GM12878 (cell line): ENCODE measurements at regions not wholly inside any gene's neighbourhood (a gene's known extent, or its start where the extent isn't known, plus 50 kb on each side); places are given as distances from the start of the nearest gene placed in this dataset.

ENCODE experiments used
- ATAC-seq: fragments of 200-7000 bp; cut with Tn5 transposase; 3 replicates; pipeline ENCODE4 v1.9.1; 2020; ENCODE audit warnings: mild to moderate bottlenecking, moderate library complexity
- BruUV-seq: library from RNA; stranded (reverse); fragments of 400-500 nt; replicated peaks from 2 replicates; lab custom pipeline; 2021; lab: Mats Ljungman, UMichigan
- CTCF ChIA-PET: fragments of 300-600 bp; sonication (Branson Sonifier 250); formaldehyde crosslinking; extraction: SDS; loops from one replicate; lab custom pipeline; 2021; ENCODE audit warnings: inconsistent platforms; lab: Yijun Ruan, JAX
- POLR2A ChIA-PET: fragments of 350-600 bp; formaldehyde crosslinking; extraction: SDS; loops from one replicate; lab custom pipeline; 2021; ENCODE audit warnings: inconsistent platforms; lab: Charles Lee
- RAD21 ChIA-PET: fragments of 300-600 bp; sonication (Branson Sonifier 250); formaldehyde crosslinking; loops from one replicate; lab custom pipeline; 2023; ENCODE audit warnings: antibody characterized with exemption; ENCODE audit not compliant: unreplicated experiment; lab: Charles Lee
- SMC1A ChIA-PET: fragments of 300-600 bp; sonication (Branson Sonifier 250); formaldehyde crosslinking; loops from one replicate; lab custom pipeline; 2023; ENCODE audit not compliant: unreplicated experiment, uncharacterized antibody; lab: Charles Lee
- DNase-seq: peaks from one replicate; pipeline ENCODE4 v3.0.0-alpha.2; 2011; ENCODE audit warnings: low read depth, low spot score
- FAIRE-seq: peaks from 3 replicates; lab custom pipeline; 2011; peaks lifted over from hg19 to GRCh38; lab: Jason Lieb, UNC
- H2AFZ ChIP-seq: 2 replicates; pipeline ENCODE4 v1.6.0; 2011; ENCODE audit warnings: low read depth, low read length, control low read depth; ENCODE audit not compliant: control insufficient read depth
- H3K27ac ChIP-seq: 2 replicates; pipeline ENCODE4 v1.5.1; 2011; ENCODE audit warnings: control low read depth; ENCODE audit not compliant: control insufficient read depth, insufficient read depth
- H3K27me3 ChIP-seq, 2 experiments: replicated peaks in 1 of 2; 2 replicates each; pipeline versions ENCODE4 v1.6.0 to v1.6.1; 2011; ENCODE audit warnings: low read length in 1 of 2; ENCODE audit not compliant: control insufficient read depth in 2 of 2, insufficient read depth in 2 of 2
- H3K36me3 ChIP-seq, 2 experiments: 2 replicates each; pipeline ENCODE4 v1.5.1; 2011; ENCODE audit warnings: low read length in 1 of 2; ENCODE audit not compliant: control insufficient read depth in 2 of 2, insufficient read depth in 2 of 2
- H3K4me1 ChIP-seq: 2 replicates; pipeline ENCODE4 v1.6.1; 2011; ENCODE audit warnings: mild to moderate bottlenecking, low read length, moderate library complexity, mixed read lengths; ENCODE audit not compliant: control insufficient read depth, insufficient read depth
- H3K4me2 ChIP-seq: 2 replicates; pipeline ENCODE4 v1.6.0; 2011; ENCODE audit warnings: control low read depth; ENCODE audit not compliant: control insufficient read depth, insufficient read depth
- H3K4me3 ChIP-seq: fragments of 200-600 bp; sonication (generic); 2 replicates; pipeline ENCODE4 v1.5.1; 2016
- H3K79me2 ChIP-seq: 2 replicates; pipeline ENCODE4 v1.6.0; 2011; ENCODE audit warnings: low read length; ENCODE audit not compliant: control insufficient read depth, insufficient read depth
- H3K9ac ChIP-seq: 2 replicates; pipeline ENCODE4 v1.8.0; 2011; ENCODE audit warnings: low read length, control low read depth, mixed read lengths; ENCODE audit not compliant: control insufficient read depth, insufficient read depth
- H3K9me3 ChIP-seq: replicated peaks from 3 replicates; pipeline ENCODE4 v1.5.1; 2011; ENCODE audit warnings: mild to moderate bottlenecking, low read length; ENCODE audit not compliant: control insufficient read depth, insufficient read depth
- H4K20me1 ChIP-seq: 2 replicates; pipeline ENCODE4 v1.6.0; 2011; ENCODE audit not compliant: control insufficient read depth, insufficient read depth
- EGR1 ChIP-seq, 2 experiments: IDR thresholded peaks; 1 replicate in 1 of 2; 2 replicates in 1 of 2; pipeline ENCODE4 v1.6.1; 2011 to 2012; ENCODE audit warnings: low read depth in 2 of 2, low read length in 2 of 2, borderline replicate concordance in 1 of 2, mild to moderate bottlenecking in 1 of 2, moderate library complexity in 1 of 2
- FOXM1 ChIP-seq: IDR thresholded peaks from 2 replicates; pipeline ENCODE4 v1.6.1; 2012; ENCODE audit warnings: low read depth, mild to moderate bottlenecking, inconsistent platforms, low read length, moderate library complexity
- HDAC6 ChIP-seq: fragments of 200-600 bp; sonication (generic); IDR thresholded peaks from one replicate; pipeline ENCODE4 v1.8.0; 2017; ENCODE audit warnings: antibody characterized with exemption; ENCODE audit not compliant: unreplicated experiment
- KDM1A ChIP-seq: fragments of 200-600 bp; sonication (generic); IDR thresholded peaks from 2 replicates; pipeline ENCODE4 v1.6.1; 2016; ENCODE audit warnings: borderline replicate concordance
- MTA3 ChIP-seq: IDR thresholded peaks from 2 replicates; pipeline ENCODE4 v1.6.1; 2012; ENCODE audit warnings: low read length, inconsistent platforms, borderline replicate concordance
- MYB ChIP-seq: fragments of 150-350 bp; IDR thresholded peaks from 2 replicates; pipeline ENCODE4 v1.6.1; 2014; ENCODE audit warnings: mild to moderate bottlenecking, low read depth, low read length, borderline replicate concordance
- NFYA ChIP-seq: IDR thresholded peaks from 2 replicates; pipeline ENCODE4 v1.6.1; 2011; ENCODE audit warnings: low read depth, mild to moderate bottlenecking, low read length, improper control_type of control experiment, borderline replicate concordance
- NR2F1 ChIP-seq: fragments of 450-650 bp; conservative IDR thresholded peaks from 2 replicates; pipeline ENCODE4 v1.6.1; 2017; ENCODE audit warnings: mild to moderate bottlenecking
- NRF1 ChIP-seq: conservative IDR thresholded peaks from 2 replicates; pipeline ENCODE4 v1.6.1; 2011; ENCODE audit warnings: mild to moderate bottlenecking, low read depth, low read length, improper control_type of control experiment
- SRF ChIP-seq, 2 experiments: IDR thresholded peaks; 2 replicates each; pipeline ENCODE4 v1.6.1; 2011; ENCODE audit warnings: low read depth in 2 of 2, low read length in 2 of 2, mild to moderate bottlenecking in 1 of 2, moderate library complexity in 1 of 2
- TCF7 ChIP-seq: IDR thresholded peaks from 2 replicates; pipeline ENCODE4 v1.6.1; 2014; ENCODE audit warnings: antibody characterized with exemption, borderline replicate concordance
- ZNF207 ChIP-seq: fragments of 450-650 bp; IDR thresholded peaks from 2 replicates; pipeline ENCODE4 v1.6.1; 2014; ENCODE audit warnings: antibody characterized with exemption, mild to moderate bottlenecking, borderline replicate concordance
- WGBS: methylation state at CpG from one replicate; pipeline ENCODE4 v1.1.6; 2016; ENCODE audit warnings: low lambda C conversion rate; ENCODE audit not compliant: insufficient replicate concordance, insufficient coverage; ENCODE audit errors: missing lambda C conversion rate; 5-methylcytosine and 5-hydroxymethylcytosine counted together
- in situ Hi-C: fragments of 300-500 bp; cut with MboI; formaldehyde crosslinking; loops from 9 replicates; pipeline ENCODE4 v1.14.3; 2018; ENCODE audit warnings: mixed read lengths
- intact Hi-C: fragments of 100-400 bp; cut with micrococcal nuclease; formaldehyde crosslinking; loops from one replicate; pipeline ENCODE4 v1.14.2; 2022; ENCODE audit not compliant: unreplicated experiment
- TF ChIP-seq, protein P1 (sequence below): fragments of 450-650 bp; IDR thresholded peaks from 2 replicates; pipeline ENCODE4 v1.6.1; 2016; ENCODE audit warnings: mild to moderate bottlenecking, moderate library complexity, borderline replicate concordance
- TF ChIP-seq, protein P2 (sequence below): fragments of 450-650 bp; IDR thresholded peaks from 2 replicates; pipeline ENCODE4 v1.6.1; 2017; ENCODE audit warnings: low read depth, mild to moderate bottlenecking, moderate library complexity
- TF ChIP-seq, protein P3 (sequence below): IDR thresholded peaks from 2 replicates; pipeline ENCODE4 v1.6.1; 2011; ENCODE audit warnings: borderline replicate concordance, low read depth, mild to moderate bottlenecking, moderate library complexity, low read length; ENCODE audit not compliant: insufficient read depth, poor library complexity, severe bottlenecking

DNA sequence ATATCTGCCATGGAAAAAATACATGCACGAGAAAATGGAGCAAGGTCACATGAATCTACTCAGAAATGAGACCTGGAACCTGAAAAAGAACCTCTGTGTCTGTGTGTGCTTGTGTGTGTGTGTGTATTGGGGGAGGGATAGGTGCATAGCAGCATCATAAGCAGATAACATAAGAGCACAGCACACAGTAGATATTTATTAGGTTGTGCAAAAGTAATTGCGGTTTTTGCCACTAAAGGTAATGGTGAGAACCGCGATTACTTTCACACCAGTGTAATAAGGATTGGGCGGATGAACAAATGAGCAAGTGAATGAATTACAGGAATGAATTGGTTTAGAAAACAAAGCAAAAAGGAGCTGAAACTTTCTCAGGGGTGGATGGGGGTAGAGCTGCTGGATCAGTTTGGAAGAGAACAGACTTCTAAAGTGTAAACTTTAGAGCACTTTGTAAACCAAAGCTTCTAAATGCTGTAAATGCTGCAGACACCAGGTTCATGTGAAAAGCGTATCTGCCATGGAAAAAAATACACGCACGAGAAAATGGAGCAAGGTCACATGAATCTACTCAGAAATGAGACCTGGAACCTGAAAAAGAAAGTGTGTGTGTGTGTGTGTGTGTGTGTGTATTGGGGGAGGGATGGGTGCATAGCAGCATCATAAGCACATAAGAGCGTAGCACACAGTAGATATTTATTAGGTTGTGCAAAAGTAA lies 156.9 kb downstream of the TOMM20 start:
- SMC1A ChIA-PET, result interaction anchor here (0.7 to 13.6 kb wide), 22 partner anchors 8 to 476 kb away, joined by 3 to 229 read pairs (median 7); no protein-coding TSS in a partner anchor
- peak; percentile 41; the same call in 1 of the 2 replicates for TF ChIP-seq TCF7
- TF ChIP-seq, protein P1, sequence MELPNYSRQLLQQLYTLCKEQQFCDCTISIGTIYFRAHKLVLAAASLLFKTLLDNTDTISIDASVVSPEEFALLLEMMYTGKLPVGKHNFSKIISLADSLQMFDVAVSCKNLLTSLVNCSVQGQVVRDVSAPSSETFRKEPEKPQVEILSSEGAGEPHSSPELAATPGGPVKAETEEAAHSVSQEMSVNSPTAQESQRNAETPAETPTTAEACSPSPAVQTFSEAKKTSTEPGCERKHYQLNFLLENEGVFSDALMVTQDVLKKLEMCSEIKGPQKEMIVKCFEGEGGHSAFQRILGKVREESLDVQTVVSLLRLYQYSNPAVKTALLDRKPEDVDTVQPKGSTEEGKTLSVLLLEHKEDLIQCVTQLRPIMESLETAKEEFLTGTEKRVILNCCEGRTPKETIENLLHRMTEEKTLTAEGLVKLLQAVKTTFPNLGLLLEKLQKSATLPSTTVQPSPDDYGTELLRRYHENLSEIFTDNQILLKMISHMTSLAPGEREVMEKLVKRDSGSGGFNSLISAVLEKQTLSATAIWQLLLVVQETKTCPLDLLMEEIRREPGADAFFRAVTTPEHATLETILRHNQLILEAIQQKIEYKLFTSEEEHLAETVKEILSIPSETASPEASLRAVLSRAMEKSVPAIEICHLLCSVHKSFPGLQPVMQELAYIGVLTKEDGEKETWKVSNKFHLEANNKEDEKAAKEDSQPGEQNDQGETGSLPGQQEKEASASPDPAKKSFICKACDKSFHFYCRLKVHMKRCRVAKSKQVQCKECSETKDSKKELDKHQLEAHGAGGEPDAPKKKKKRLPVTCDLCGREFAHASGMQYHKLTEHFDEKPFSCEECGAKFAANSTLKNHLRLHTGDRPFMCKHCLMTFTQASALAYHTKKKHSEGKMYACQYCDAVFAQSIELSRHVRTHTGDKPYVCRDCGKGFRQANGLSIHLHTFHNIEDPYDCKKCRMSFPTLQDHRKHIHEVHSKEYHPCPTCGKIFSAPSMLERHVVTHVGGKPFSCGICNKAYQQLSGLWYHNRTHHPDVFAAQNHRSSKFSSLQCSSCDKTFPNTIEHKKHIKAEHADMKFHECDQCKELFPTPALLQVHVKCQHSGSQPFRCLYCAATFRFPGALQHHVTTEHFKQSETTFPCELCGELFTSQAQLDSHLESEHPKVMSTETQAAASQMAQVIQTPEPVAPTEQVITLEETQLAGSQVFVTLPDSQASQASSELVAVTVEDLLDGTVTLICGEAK, result peak; percentile 52; the same call in 1 of the 2 replicates
- TF ChIP-seq, protein P2, sequence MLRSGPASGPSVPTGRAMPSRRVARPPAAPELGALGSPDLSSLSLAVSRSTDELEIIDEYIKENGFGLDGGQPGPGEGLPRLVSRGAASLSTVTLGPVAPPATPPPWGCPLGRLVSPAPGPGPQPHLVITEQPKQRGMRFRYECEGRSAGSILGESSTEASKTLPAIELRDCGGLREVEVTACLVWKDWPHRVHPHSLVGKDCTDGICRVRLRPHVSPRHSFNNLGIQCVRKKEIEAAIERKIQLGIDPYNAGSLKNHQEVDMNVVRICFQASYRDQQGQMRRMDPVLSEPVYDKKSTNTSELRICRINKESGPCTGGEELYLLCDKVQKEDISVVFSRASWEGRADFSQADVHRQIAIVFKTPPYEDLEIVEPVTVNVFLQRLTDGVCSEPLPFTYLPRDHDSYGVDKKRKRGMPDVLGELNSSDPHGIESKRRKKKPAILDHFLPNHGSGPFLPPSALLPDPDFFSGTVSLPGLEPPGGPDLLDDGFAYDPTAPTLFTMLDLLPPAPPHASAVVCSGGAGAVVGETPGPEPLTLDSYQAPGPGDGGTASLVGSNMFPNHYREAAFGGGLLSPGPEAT, result 0 out of 2 replicates have a peak, but pooled peaks have one; percentile 73
- TF ChIP-seq KDM1A, result no peak
- TF ChIP-seq FOXM1, result no peak
- TF ChIP-seq EGR1 (IDR thresholded peaks at IDR 0.05; ENCODE audit: borderline replicate concordance in 1 of 2, low read depth in 2 of 2, low read length in 2 of 2), result no peak
- TF ChIP-seq MYB, result no peak; the same call in 1 of the 2 replicates
- TF ChIP-seq NFYA, result no peak
- TF ChIP-seq MTA3, result no peak
- TF ChIP-seq NR2F1, result peak; percentile 33; the same call in 1 of the 2 replicates
- TF ChIP-seq ZNF207, result no peak
- no peak for TF ChIP-seq SRF (IDR thresholded peaks at IDR 0.05; ENCODE audit: low read depth in 2 of 2, low read length in 2 of 2)
- TF ChIP-seq NRF1, result no peak
- TF ChIP-seq, protein P3, sequence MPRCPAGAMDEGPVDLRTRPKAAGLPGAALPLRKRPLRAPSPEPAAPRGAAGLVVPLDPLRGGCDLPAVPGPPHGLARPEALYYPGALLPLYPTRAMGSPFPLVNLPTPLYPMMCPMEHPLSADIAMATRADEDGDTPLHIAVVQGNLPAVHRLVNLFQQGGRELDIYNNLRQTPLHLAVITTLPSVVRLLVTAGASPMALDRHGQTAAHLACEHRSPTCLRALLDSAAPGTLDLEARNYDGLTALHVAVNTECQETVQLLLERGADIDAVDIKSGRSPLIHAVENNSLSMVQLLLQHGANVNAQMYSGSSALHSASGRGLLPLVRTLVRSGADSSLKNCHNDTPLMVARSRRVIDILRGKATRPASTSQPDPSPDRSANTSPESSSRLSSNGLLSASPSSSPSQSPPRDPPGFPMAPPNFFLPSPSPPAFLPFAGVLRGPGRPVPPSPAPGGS, result peak; percentile 75
- no peak for TF ChIP-seq HDAC6

More for the DNA sequence above, 156.9 kb downstream of the TOMM20 start:
- in situ Hi-C loops, result loop anchor here (5.0 to 10.0 kb wide), 2 partner anchors 129 to 367 kb away; no protein-coding TSS in a partner anchor
- no peaks in the 10 kb centered on the region; the same call in 2 of the 3 replicates for H3K9me3 ChIP-seq
- peak; percentile 90 for DNase-seq
- FAIRE-seq, result no peak
- WGBS, result 76% methylated on average over 9 of the region's 9 CpGs
- peak overlapping the region; percentile 25 for H3K9ac ChIP-seq
- H2AFZ ChIP-seq, result no peak overlapping the region; the same call in 1 of the 2 replicates
- ChIA-PET RAD21 (interaction anchor here (0.6 to 13.6 kb wide), 28 partner anchors 8 to 476 kb away, joined by 3 to 258 read pairs (median 5); no protein-coding TSS in a partner anchor), POLR2A (interaction anchor here (1.0 to 12.0 kb wide), 9 partner anchors 4 to 371 kb away, joined by 3 to 111 read pairs (median 7); no protein-coding TSS in a partner anchor), CTCF (interaction anchor here (0.6 to 3.3 kb wide), 5 partner anchors 9 to 196 kb away, joined by 3 to 15 read pairs (median 4); no protein-coding TSS in a partner anchor)
- H3K4me1 ChIP-seq, result peaks cover 68% of the 10 kb centered on the region
- H3K79me2 ChIP-seq, result no peaks in the 10 kb centered on the region
- BruUV-seq, result TSS peak; percentile 85
- no peak overlapping the region for H3K4me3 ChIP-seq
- intact Hi-C loops, result loop anchor here (1.0 to 2.0 kb wide), 7 partner anchors 8 to 129 kb away; no protein-coding TSS in a partner anchor
- H3K4me2 ChIP-seq, result peak overlapping the region; percentile 54
- no peaks in the 10 kb centered on the region for H4K20me1 ChIP-seq
- H3K27ac ChIP-seq, result peak overlapping the region; percentile 95
- H3K36me3 ChIP-seq, result no peaks in the 10 kb centered on the region
- ATAC-seq, result peak; percentile 64
- H3K27me3 ChIP-seq, result no peaks in the 10 kb centered on the region
